ENCODE measurements at regions not wholly inside any gene's neighbourhood (a gene's known extent, or its start where the extent isn't known, plus 50 kb on each side); places are given as distances from the start of the nearest gene placed in this dataset.

DNA sequence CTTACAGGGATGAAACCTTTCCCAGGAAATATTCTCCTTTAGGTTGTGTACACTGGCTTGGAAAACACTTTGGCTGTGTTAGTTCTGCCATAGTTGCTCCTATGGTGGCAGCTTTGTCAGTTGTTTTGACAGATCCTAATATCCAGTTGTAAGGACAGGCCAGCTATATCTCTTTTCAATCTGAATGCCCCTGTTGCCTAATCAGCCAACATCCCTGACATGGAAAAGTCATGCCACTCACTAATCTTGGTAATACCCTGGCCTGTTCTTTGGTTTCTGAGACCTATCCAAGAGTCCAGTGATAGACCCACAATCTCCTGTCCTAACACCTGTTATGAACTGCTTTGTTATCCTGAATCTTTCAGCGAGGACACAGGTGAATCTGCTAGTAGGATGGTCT, 148.8 kb downstream of the MRPL39 start:
- intact Hi-C loops (cut with micrococcal nuclease): no loop called here
- no peaks in the 10 kb centered on the region for H3K27me3 ChIP-seq (ENCODE audit: low read depth)
- TF ChIP-seq, protein P1, sequence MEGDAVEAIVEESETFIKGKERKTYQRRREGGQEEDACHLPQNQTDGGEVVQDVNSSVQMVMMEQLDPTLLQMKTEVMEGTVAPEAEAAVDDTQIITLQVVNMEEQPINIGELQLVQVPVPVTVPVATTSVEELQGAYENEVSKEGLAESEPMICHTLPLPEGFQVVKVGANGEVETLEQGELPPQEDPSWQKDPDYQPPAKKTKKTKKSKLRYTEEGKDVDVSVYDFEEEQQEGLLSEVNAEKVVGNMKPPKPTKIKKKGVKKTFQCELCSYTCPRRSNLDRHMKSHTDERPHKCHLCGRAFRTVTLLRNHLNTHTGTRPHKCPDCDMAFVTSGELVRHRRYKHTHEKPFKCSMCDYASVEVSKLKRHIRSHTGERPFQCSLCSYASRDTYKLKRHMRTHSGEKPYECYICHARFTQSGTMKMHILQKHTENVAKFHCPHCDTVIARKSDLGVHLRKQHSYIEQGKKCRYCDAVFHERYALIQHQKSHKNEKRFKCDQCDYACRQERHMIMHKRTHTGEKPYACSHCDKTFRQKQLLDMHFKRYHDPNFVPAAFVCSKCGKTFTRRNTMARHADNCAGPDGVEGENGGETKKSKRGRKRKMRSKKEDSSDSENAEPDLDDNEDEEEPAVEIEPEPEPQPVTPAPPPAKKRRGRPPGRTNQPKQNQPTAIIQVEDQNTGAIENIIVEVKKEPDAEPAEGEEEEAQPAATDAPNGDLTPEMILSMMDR (IDR thresholded peaks at IDR 0.05; ENCODE audit: borderline replicate concordance): no peak
- DNase-seq: no peak
- no peaks in the 10 kb centered on the region for H3K36me3 ChIP-seq
- H3K4me1 ChIP-seq: peaks cover 9% of the 10 kb centered on the region
- no peaks in the 10 kb centered on the region for H3K9me3 ChIP-seq (replicated peaks)
- H3K27ac ChIP-seq (replicated peaks): no peak overlapping the region
- no peak overlapping the region for H3K4me3 ChIP-seq

DNA sequence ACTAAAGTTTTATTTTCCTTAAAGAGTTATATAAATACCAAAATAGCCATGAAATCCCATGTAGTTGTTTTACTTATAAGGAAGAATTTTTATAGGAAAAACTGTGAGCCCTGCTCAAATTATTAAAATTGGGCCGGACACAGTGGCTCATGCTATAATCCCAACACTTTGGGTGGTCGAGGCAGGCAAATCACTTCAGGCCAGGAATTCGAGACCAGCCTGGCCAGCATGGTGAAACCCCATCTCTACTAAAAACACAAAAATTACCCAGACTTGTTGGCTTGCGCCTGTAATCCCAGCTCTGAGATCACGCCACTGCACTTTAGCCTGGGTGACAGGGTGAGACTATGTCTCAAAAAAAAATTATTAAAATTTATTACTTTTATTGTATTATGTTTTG, 149.3 kb downstream of the MRPL39 start:
- Histone ChIP-seq H3K4me1 (peaks cover 9% of the 10 kb centered on the region), H3K27ac (replicated peaks) (no peak overlapping the region), H3K27me3 (ENCODE audit: low read depth) (no peaks in the 10 kb centered on the region), H3K4me3 (no peak overlapping the region), H3K36me3 (no peaks in the 10 kb centered on the region), H3K9me3 (replicated peaks) (no peaks in the 10 kb centered on the region)
- intact Hi-C loops (cut with micrococcal nuclease): no loop called here
- no peak for DNase-seq
- TF ChIP-seq, protein P1 (IDR thresholded peaks at IDR 0.05; ENCODE audit: borderline replicate concordance): no peak

DNA sequence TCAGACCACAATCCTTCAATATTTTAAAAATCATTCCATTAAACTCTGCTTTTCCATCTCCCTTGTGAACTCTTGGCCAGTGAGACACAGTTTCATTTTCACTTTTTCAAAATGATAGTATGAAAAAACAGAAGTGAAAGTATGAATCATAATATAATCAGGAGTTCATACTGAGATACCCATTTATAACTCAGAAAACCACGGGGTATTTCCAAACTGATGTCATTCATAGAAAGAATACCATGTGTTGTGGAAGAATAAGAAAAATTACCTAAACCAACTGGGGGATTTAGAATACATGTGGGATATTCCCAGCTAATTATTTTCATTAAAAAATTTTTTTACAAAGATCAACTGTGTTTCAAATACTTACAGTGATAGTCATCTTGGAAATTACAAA, 149.9 kb downstream of the MRPL39 start:
- Histone ChIP-seq H3K27me3 (ENCODE audit: low read depth) (no peaks in the 10 kb centered on the region), H3K4me1 (peaks cover 9% of the 10 kb centered on the region), H3K9me3 (replicated peaks) (no peaks in the 10 kb centered on the region), H3K36me3 (no peaks in the 10 kb centered on the region), H3K4me3 (no peak overlapping the region), H3K27ac (replicated peaks) (no peak overlapping the region)
- intact Hi-C loops (cut with micrococcal nuclease): no loop called here
- TF ChIP-seq, protein P1 (IDR thresholded peaks at IDR 0.05; ENCODE audit: borderline replicate concordance): no peak
- no peak for DNase-seq

DNA sequence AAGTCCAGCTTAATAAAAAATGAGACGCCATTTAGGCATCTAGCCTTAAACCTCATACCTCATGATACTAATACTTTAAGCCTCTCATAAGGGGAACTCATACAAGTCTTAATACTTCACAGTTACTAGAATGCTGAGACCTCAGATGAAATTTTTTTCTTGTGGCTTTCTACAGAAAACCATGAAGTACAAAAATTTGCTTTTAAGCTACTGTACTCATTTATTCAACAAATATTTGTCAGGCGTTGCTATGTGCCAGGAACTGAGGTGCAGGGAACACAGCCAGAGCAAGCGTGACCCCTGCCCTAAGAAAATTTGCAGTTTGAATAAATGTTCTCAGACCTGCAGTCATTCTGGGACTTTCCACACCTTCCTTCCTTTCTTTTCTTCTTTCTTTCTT, 150.6 kb downstream of the MRPL39 start:
- no peak overlapping the region for H3K27ac ChIP-seq (replicated peaks)
- DNase-seq: no peak
- intact Hi-C loops (cut with micrococcal nuclease): no loop called here
- TF ChIP-seq, protein P1 (IDR thresholded peaks at IDR 0.05; ENCODE audit: borderline replicate concordance): no peak
- no peaks in the 10 kb centered on the region for H3K9me3 ChIP-seq (replicated peaks)
- H3K36me3 ChIP-seq: no peaks in the 10 kb centered on the region
- H3K4me3 ChIP-seq: no peak overlapping the region
- peaks cover 9% of the 10 kb centered on the region for H3K4me1 ChIP-seq
- H3K27me3 ChIP-seq (ENCODE audit: low read depth): no peaks in the 10 kb centered on the region

DNA sequence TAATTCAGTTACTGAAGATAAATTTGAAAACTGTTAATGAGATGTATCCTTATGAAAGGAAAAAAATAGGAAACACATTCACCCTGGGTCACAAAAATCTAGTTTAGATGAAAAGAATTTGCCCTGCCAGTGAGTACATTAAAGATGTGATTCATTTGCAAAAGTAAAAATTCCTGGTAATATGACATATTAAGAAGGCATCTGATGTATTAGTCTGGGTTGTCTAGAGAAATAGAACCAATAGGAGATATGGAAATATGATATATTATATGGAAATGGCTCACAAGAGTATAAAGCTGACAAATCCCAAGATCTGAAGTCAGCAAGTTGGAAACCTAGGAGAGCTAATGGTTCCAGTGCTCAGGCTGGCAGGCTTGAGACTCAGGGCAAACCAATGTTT, 153.8 kb downstream of the MRPL39 start:
- Histone ChIP-seq H3K4me3 (no peak overlapping the region), H3K9me3 (replicated peaks) (no peaks in the 10 kb centered on the region), H3K4me1 (peaks cover 9% of the 10 kb centered on the region), H3K27me3 (ENCODE audit: low read depth) (no peaks in the 10 kb centered on the region), H3K36me3 (no peaks in the 10 kb centered on the region), H3K27ac (replicated peaks) (no peak overlapping the region)
- intact Hi-C loops (cut with micrococcal nuclease): no loop called here
- TF ChIP-seq, protein P1 (IDR thresholded peaks at IDR 0.05; ENCODE audit: borderline replicate concordance): no peak
- no peak for DNase-seq

DNA sequence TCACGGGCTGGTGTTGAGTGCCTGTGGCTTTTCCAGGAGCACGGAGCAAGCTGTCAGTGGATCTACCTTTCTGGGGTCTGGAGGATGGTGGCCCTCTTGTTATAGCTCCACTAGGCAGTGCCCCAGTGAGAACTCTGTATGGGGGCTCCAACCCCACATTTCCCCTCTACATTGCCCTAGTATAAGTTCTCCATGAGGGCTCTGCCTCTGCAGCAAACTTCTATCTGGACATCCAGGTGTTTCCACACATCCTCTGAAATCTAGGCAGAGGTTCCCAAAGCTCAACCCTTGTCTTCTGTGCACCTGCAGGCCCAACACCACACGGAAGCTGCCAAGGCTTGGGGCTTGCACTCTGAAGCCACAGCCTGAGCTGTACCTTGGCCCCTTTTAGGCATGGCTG, 157.3 kb downstream of the MRPL39 start:
- TF ChIP-seq, protein P1 (IDR thresholded peaks at IDR 0.05; ENCODE audit: borderline replicate concordance): no peak
- Histone ChIP-seq H3K27ac (replicated peaks) (no peak overlapping the region), H3K4me3 (no peak overlapping the region), H3K4me1 (no peaks in the 10 kb centered on the region), H3K36me3 (no peaks in the 10 kb centered on the region), H3K9me3 (replicated peaks) (no peaks in the 10 kb centered on the region), H3K27me3 (ENCODE audit: low read depth) (no peaks in the 10 kb centered on the region)
- no peak for DNase-seq
- intact Hi-C loops (cut with micrococcal nuclease): no loop called here

Data from left ventricle myocardium inferior (tissue), 1 donor.